OCI-LY3 (cell line): ENCODE measurements at regions not wholly inside any gene's neighbourhood (a gene's known extent, or its start where the extent isn't known, plus 50 kb on each side); places are given as distances from the start of the nearest gene placed in this dataset.

Source experiments
- CTCF ChIP-seq: fragments of 200-600, 300-600 bp; sonication (generic); IDR thresholded peaks from 2 replicates; pipeline ENCODE4 v1.5.1; 2014; ENCODE audit warnings: antibody characterized with exemption, low read length, low read depth
- EZH2phosphoT487 ChIP-seq: fragments of 200-600 bp; shearing (Covaris generic); IDR thresholded peaks from 2 replicates; pipeline ENCODE4 v1.6.1; 2018; ENCODE audit warnings: antibody characterized with exemption, mixed run types, low read depth

- TF ChIP-seq CTCF (no peak), EZH2phosphoT487 (no peak)
Measured at GRCh38 chr1:25091658-25092057, 140.6 kb downstream of the SYF2 start.
